Motor neuron (in vitro differentiated cells): ENCODE measurements at regions not wholly inside any gene's neighbourhood (a gene's known extent, or its start where the extent isn't known, plus 50 kb on each side); places are given as distances from the start of the nearest gene placed in this dataset.

Experiments
- ATAC-seq, 8 experiments: fragments of 200-7000 bp; cut with Tn5 transposase; replicated peaks in 6 of 8; 2 replicates each; pipeline ENCODE4 v1.8.0; 2021; ENCODE audit warnings: mild to moderate bottlenecking in 8 of 8, moderate library complexity in 8 of 8
- H3K27ac ChIP-seq, 2 donors: fragments of 250-450 bp; sonication (Bioruptor Pico); 2 replicates each; pipeline ENCODE4 v1.9.0; 2021; ENCODE audit warnings: antibody characterized with exemption in 2 of 2, mild to moderate bottlenecking in 2 of 2, moderate library complexity in 1 of 2
- H3K4me1 ChIP-seq, 2 donors: fragments of 250-450 bp; sonication (Bioruptor Pico); replicated peaks in 1 of 2; 2 replicates each; pipeline ENCODE4 v1.6.1; 2021; ENCODE audit warnings: antibody characterized with exemption in 2 of 2, mild to moderate bottlenecking in 2 of 2, moderate library complexity in 1 of 2
- H3K4me3 ChIP-seq, 5 donors: fragments of 250-450 bp; sonication (Bioruptor Pico); 2 replicates each; pipeline ENCODE4 v1.9.0; 2021; ENCODE audit warnings: antibody characterized with exemption in 5 of 5, mild to moderate bottlenecking in 5 of 5, moderate library complexity in 4 of 5
- WGBS, 10 experiments: fragments of 450-650 bp; shearing (Covaris generic); methylation state at CpG; one replicate each; pipeline ENCODE4 v1.0.0; 2022; 5-methylcytosine and 5-hydroxymethylcytosine counted together
- in situ Hi-C, 9 experiments: fragments of 400-800 bp; cut with MboI; loops; one replicate each; pipeline ENCODE4 v1.15.0; 2021; ENCODE audit warnings: low sequenced_read_pairs in 9 of 9, low pct_unique_long_range_greater_than_20kb in 2 of 9; ENCODE audit not compliant: unreplicated experiment in 9 of 9

- in situ Hi-C loops: no loop called here
- 4 to 86% (median 62%) methylated on average over 1 to 4 of the region's 4 CpGs for WGBS, 10 experiments
- no peak for ATAC-seq
- Histone ChIP-seq H3K27ac (no peak overlapping the region), H3K4me1 (no peaks in the 10 kb centered on the region), H3K4me3 (no peak overlapping the region)
These were observed 149.9 kb upstream of the IL15 start for GRCh38 chr4:141486375-141486997.

- no peak for ATAC-seq
- in situ Hi-C loops: no loop called here
- whole genome bisulfite sequencing, 10 experiments: 60 to 100% (median 83%) methylated on average over 1 of the region's 1 CpG; no CpG with 5 or more reads in 5 of the 10 experiments
These were observed 138.8 kb upstream of the IL15 start for GRCh38 chr4:141497627-141498026.

GRCh38 chr4:141499261-141499853, 137.0 kb upstream of the IL15 start:
- Histone ChIP-seq H3K4me3 (no peak overlapping the region), H3K4me1 (peaks cover 0 to 16% of the 10 kb centered on the region in 2 donors), H3K27ac (no peak overlapping the region)
- WGBS, 10 experiments: 0 to 100% (median 23%) methylated on average over 1 to 2 of the region's 3 CpGs; no CpG with 5 or more reads in 2 of the 10 experiments
- in situ Hi-C loops: no loop called here
- ATAC-seq: peak in 3 of 8 experiments; percentile 39 to 54 (median 51)

More at GRCh38 chr4:141497627-141498026, 138.8 kb upstream of the IL15 start:
- H3K4me3 ChIP-seq: no peak overlapping the region
- H3K4me1 ChIP-seq: peaks cover 0 to 16% of the 10 kb centered on the region in 2 donors
- H3K27ac ChIP-seq: no peak overlapping the region

GRCh38 chr4:141501395-141501794, 135.0 kb upstream of the IL15 start:
- Histone ChIP-seq H3K27ac (no peak overlapping the region), H3K4me1 (peaks cover 0 to 16% of the 10 kb centered on the region in 2 donors), H3K4me3 (no peak overlapping the region)
- in situ Hi-C loops: no loop called here
- 57 to 100% (median 95%) methylated on average over 1 of the region's 1 CpG; no CpG with 5 or more reads in 2 of the 10 experiments for WGBS, 10 experiments
- ATAC-seq: peak in 1 of 8 experiments; percentile 12

DNA sequence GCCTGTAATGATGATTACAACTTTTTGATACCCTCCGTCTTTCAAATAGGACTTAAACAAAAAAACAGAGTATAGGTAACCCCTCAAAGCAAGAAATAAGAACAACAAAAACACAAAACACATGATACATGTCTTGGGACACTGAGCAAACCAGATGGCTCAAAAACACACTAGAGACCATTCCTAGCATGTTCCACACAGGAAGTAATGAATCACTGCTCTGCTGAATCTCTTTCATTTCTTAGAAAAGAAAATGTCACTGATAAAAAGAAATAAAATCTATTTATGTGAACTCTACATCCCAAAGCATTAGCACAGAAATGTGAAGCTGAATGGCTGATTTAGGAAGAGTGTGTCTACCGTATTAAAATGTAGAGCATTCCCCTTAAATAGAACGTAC, 134.5 kb upstream of the IL15 start:
- in situ Hi-C loops: no loop called here
- Histone ChIP-seq H3K27ac (no peak overlapping the region), H3K4me1 (peaks cover 0 to 16% of the 10 kb centered on the region in 2 donors), H3K4me3 (no peak overlapping the region)
- peak in 1 of 8 experiments; percentile 32 for ATAC-seq
- 35 to 88% (median 71%) methylated on average over 1 to 3 of the region's 3 CpGs; no CpG with 5 or more reads in 1 of the 10 experiments for WGBS, 10 experiments

DNA sequence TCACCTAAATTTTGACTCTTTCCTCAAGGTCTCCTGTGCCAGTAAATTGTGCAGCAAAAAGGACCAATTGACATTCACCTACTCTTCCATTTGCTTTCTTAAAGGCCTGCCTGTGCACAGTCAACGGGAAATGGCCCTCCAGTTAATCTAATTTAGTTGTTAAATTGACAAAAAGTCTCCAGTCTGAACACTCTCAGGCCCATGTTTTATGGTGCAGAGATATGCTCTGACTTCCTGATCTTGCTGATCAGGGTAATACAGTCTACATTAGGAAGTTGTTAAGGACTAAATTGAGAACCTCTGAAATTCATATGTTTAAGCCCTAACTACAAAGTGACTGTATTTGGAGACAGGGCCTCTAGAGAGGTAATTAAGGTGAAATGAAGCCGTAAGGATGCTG, 133.6 kb upstream of the IL15 start:
- no peak for ATAC-seq
- WGBS, 10 experiments: 30 to 100% (median 65%) methylated on average over 1 to 2 of the region's 2 CpGs; no CpG with 5 or more reads in 1 of the 10 experiments
- H3K27ac ChIP-seq: no peak overlapping the region

GRCh38 chr4:141503260-141503659, 133.1 kb upstream of the IL15 start:
- Histone ChIP-seq H3K27ac (no peak overlapping the region), H3K4me1 (peaks cover 0 to 13% of the 10 kb centered on the region in 2 donors), H3K4me3 (no peak overlapping the region)
- ATAC-seq: no peak
- in situ Hi-C loops: no loop called here

More for the DNA sequence above, 133.6 kb upstream of the IL15 start:
- H3K4me3 ChIP-seq: no peak overlapping the region
- in situ Hi-C loops: no loop called here
- peaks cover 0 to 16% of the 10 kb centered on the region in 2 donors for H3K4me1 ChIP-seq

DNA sequence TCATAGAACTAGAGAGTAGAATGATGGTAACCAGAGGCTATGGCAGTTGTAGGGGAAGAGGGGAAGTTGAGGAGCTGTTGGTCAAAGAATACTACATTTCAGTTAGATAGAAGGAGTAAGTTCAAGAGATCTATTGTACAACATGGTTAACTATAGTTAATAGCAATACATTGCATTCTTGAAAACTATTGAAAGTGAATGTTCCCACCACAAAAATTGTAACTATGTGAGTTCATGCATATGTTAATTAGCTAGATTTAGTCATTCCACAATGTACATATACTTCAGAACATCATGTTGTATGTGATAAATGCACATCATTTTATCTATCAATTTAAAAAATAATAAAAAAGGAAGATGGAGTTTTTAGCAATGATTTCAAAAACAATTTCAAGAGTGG, 125.3 kb upstream of the IL15 start:
- no peak overlapping the region for H3K4me3 ChIP-seq
- H3K27ac ChIP-seq: no peak overlapping the region
- no peak for ATAC-seq
- no peaks in the 10 kb centered on the region for H3K4me1 ChIP-seq
- in situ Hi-C loops: no loop called here

GRCh38 chr4:141513866-141514265, 122.5 kb upstream of the IL15 start:
- Histone ChIP-seq H3K4me3 (no peak overlapping the region), H3K4me1 (no peaks in the 10 kb centered on the region), H3K27ac (no peak overlapping the region)
- in situ Hi-C loops: no loop called here
- no peak for ATAC-seq
- WGBS, 10 experiments: 0 to 80% (median 60%) methylated on average over 1 of the region's 1 CpG; no CpG with 5 or more reads in 1 of the 10 experiments

- in situ Hi-C loops: no loop called here
- no peak overlapping the region for H3K4me3 ChIP-seq
- no peak for ATAC-seq
- H3K4me1 ChIP-seq: no peaks in the 10 kb centered on the region
- H3K27ac ChIP-seq: no peak overlapping the region
These were observed 118.2 kb upstream of the IL15 start for GRCh38 chr4:141518222-141518621.

- no peak overlapping the region for H3K4me3 ChIP-seq
- in situ Hi-C loops: no loop called here
- H3K27ac ChIP-seq: no peak overlapping the region
- no peak for ATAC-seq
- H3K4me1 ChIP-seq: no peaks in the 10 kb centered on the region
These were observed 112.3 kb upstream of the IL15 start for GRCh38 chr4:141524116-141524515.

GRCh38 chr4:141524841-141525240, 111.5 kb upstream of the IL15 start:
- H3K4me1 ChIP-seq: no peaks in the 10 kb centered on the region
- ATAC-seq: no peak
- no peak overlapping the region for H3K4me3 ChIP-seq
- in situ Hi-C loops: no loop called here
- 25 to 100% (median 65%) methylated on average over 1 to 2 of the region's 2 CpGs; no CpG with 5 or more reads in 2 of the 10 experiments for WGBS, 10 experiments
- H3K27ac ChIP-seq: no peak overlapping the region

DNA sequence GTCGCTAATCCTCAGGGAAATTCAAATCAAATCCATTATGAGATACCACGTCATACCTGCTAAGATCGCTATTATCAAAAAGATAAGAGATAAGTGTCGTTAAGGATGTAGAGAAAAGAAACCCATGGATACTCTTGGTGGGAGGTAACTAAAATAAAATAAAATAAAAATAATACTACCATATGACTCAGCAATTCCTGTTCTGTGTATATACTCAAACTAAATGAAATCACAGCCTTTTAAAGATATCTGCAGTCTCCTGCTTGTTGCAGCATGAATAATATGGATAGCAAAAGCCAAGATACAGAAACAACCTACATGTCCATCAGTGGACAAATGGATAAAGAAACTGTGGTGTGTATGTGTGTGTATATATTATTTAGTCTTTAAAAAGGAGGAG, 105.8 kb upstream of the IL15 start:
- Histone ChIP-seq H3K27ac (no peak overlapping the region), H3K4me3 (no peak overlapping the region), H3K4me1 (no peaks in the 10 kb centered on the region)
- ATAC-seq: no peak
- 68 to 98% (median 93%) methylated on average over 1 to 4 of the region's 4 CpGs for WGBS, 10 experiments
- in situ Hi-C loops: no loop called here

GRCh38 chr4:141534985-141535384, 101.4 kb upstream of the IL15 start:
- Histone ChIP-seq H3K4me1 (no peaks in the 10 kb centered on the region), H3K4me3 (no peak overlapping the region), H3K27ac (no peak overlapping the region)
- WGBS, 10 experiments: 25 to 100% (median 70%) methylated on average over 1 to 2 of the region's 2 CpGs; no CpG with 5 or more reads in 2 of the 10 experiments
- in situ Hi-C loops: no loop called here
- ATAC-seq: no peak
